WTC11 (cell line): ENCODE measurements at regions not wholly inside any gene's neighbourhood (a gene's known extent, or its start where the extent isn't known, plus 50 kb on each side); places are given as distances from the start of the nearest gene placed in this dataset.

Experiments
- ATAC-seq: fragments of 200-7000 bp; cut with Tn5 transposase; 2 replicates; pipeline ENCODE4 v1.10.0; 2021; ENCODE audit warnings: mild to moderate bottlenecking, moderate library complexity
- CTCF ChIA-PET: fragments of 300-600 bp; sonication (Branson Sonifier 250); formaldehyde crosslinking; loops from one replicate; lab custom pipeline; 2021; ENCODE audit warnings: antibody characterized with exemption; lab: Charles Lee
- POLR2A ChIA-PET: fragments of 350-600 bp; sonication (Branson Sonifier 250); formaldehyde crosslinking; loops from one replicate; lab custom pipeline; 2021; ENCODE audit warnings: antibody characterized with exemption; lab: Charles Lee
- DNase-seq: peaks from one replicate; pipeline ENCODE4 v3.0.0; 2021; ENCODE audit warnings: low spot score
- H3K27ac Mint-ChIP-seq: 2 replicates; pipeline ENCODE4 v1.8.0; 2021; ENCODE audit warnings: mixed read lengths
- H3K27me3 Mint-ChIP-seq: 2 replicates; pipeline ENCODE4 v1.8.0; 2021; ENCODE audit warnings: low read depth, mild to moderate bottlenecking, moderate library complexity, mixed read lengths
- H3K36me3 Mint-ChIP-seq: 2 replicates; pipeline ENCODE4 v1.8.0; 2021; ENCODE audit warnings: mixed read lengths
- H3K4me1 Mint-ChIP-seq: 2 replicates; pipeline ENCODE4 v1.8.0; 2022; ENCODE audit warnings: mixed read lengths
- H3K4me3 Mint-ChIP-seq: 2 replicates; pipeline ENCODE4 v1.8.0; 2021; ENCODE audit warnings: mild to moderate bottlenecking, moderate library complexity, mixed read lengths
- H3K9me3 Mint-ChIP-seq: 2 replicates; pipeline ENCODE4 v1.8.0; 2021; ENCODE audit warnings: mixed read lengths
- ARID4B ChIP-seq: sonication (generic); formaldehyde crosslinking; IDR thresholded peaks from 2 replicates; pipeline ENCODE4 v1.8.0; 2023; ENCODE audit warnings: missing genetic modification reagents, mild to moderate bottlenecking, borderline replicate concordance
- CBFB ChIP-seq: sonication (generic); formaldehyde crosslinking; IDR thresholded peaks from 2 replicates; pipeline ENCODE4 v1.8.1; 2022; ENCODE audit warnings: mild to moderate bottlenecking, low read depth, missing genetic modification reagents
- FOXP4 ChIP-seq: sonication (generic); formaldehyde crosslinking; IDR thresholded peaks from 2 replicates; pipeline ENCODE4 v1.8.0; 2022; ENCODE audit warnings: mild to moderate bottlenecking, missing genetic modification reagents
- IRF2 ChIP-seq: sonication (generic); formaldehyde crosslinking; IDR thresholded peaks from 2 replicates; pipeline ENCODE4 v1.8.0; 2022; ENCODE audit warnings: low read depth, missing genetic modification reagents, borderline replicate concordance
- KAT7 ChIP-seq: sonication (generic); formaldehyde crosslinking; IDR thresholded peaks from 2 replicates; pipeline ENCODE4 v1.8.1; 2023; ENCODE audit warnings: missing genetic modification reagents, mild to moderate bottlenecking, borderline replicate concordance
- MYBL2 ChIP-seq: sonication (generic); formaldehyde crosslinking; IDR thresholded peaks from 2 replicates; pipeline ENCODE4 v1.8.1; 2023; ENCODE audit warnings: mild to moderate bottlenecking, moderate library complexity, missing genetic modification reagents
- NFE2L1 ChIP-seq: sonication (generic); formaldehyde crosslinking; IDR thresholded peaks from 2 replicates; pipeline ENCODE4 v1.8.1; 2023; ENCODE audit warnings: missing genetic modification reagents
- RELA ChIP-seq: sonication (generic); formaldehyde crosslinking; IDR thresholded peaks from 2 replicates; pipeline ENCODE4 v1.8.1; 2022; ENCODE audit warnings: missing genetic modification reagents, mild to moderate bottlenecking, borderline replicate concordance
- SMAD4 ChIP-seq: sonication (generic); formaldehyde crosslinking; IDR thresholded peaks from 2 replicates; pipeline ENCODE4 v1.8.0; 2022; ENCODE audit warnings: mild to moderate bottlenecking, missing genetic modification reagents
- SP1 ChIP-seq: sonication (generic); formaldehyde crosslinking; conservative IDR thresholded peaks from 2 replicates; pipeline ENCODE4 v1.8.1; 2022; ENCODE audit warnings: missing genetic modification reagents
- TCF7 ChIP-seq: sonication (generic); formaldehyde crosslinking; IDR thresholded peaks from 2 replicates; pipeline ENCODE4 v1.8.0; 2022; ENCODE audit warnings: mild to moderate bottlenecking, low read depth, missing genetic modification reagents, moderate library complexity
- TEAD1 ChIP-seq: sonication (generic); formaldehyde crosslinking; IDR thresholded peaks from 2 replicates; pipeline ENCODE4 v1.8.0; 2022; ENCODE audit warnings: mild to moderate bottlenecking, missing genetic modification reagents
- TEAD4 ChIP-seq: sonication (generic); formaldehyde crosslinking; IDR thresholded peaks from 2 replicates; pipeline ENCODE4 v1.8.0; 2022; ENCODE audit warnings: mild to moderate bottlenecking, missing genetic modification reagents
- ZBTB21 ChIP-seq: sonication (generic); formaldehyde crosslinking; IDR thresholded peaks from 2 replicates; pipeline ENCODE4 v1.8.1; 2023; ENCODE audit warnings: mild to moderate bottlenecking, missing genetic modification reagents, borderline replicate concordance
- ZNF219 ChIP-seq: sonication (generic); formaldehyde crosslinking; IDR thresholded peaks from 2 replicates; pipeline ENCODE4 v1.8.0; 2023; ENCODE audit warnings: missing genetic modification reagents, mild to moderate bottlenecking, borderline replicate concordance
- ZNF232 ChIP-seq: sonication (generic); formaldehyde crosslinking; IDR thresholded peaks from 2 replicates; pipeline ENCODE4 v1.8.0; 2022; ENCODE audit warnings: mild to moderate bottlenecking, missing genetic modification reagents
- ZNF317 ChIP-seq: sonication (generic); formaldehyde crosslinking; IDR thresholded peaks from 2 replicates; pipeline ENCODE4 v1.8.1; 2023; ENCODE audit warnings: low read depth, mild to moderate bottlenecking, moderate library complexity, missing genetic modification reagents, borderline replicate concordance
- ZNF416 ChIP-seq: fragments of 250-450 bp; sonication (Bioruptor Pico); IDR thresholded peaks from 2 replicates; pipeline ENCODE4 v1.9.0; 2021; ENCODE audit warnings: mild to moderate bottlenecking, inconsistent platforms
- TF ChIP-seq, protein P1 (sequence below): sonication (generic); formaldehyde crosslinking; IDR thresholded peaks from 2 replicates; pipeline ENCODE4 v1.8.1; 2023; ENCODE audit warnings: mild to moderate bottlenecking, missing genetic modification reagents, moderate library complexity
- TF ChIP-seq, protein P2 (sequence below): fragments of 250-450 bp; sonication (Bioruptor Pico); IDR thresholded peaks from 2 replicates; pipeline ENCODE4 v1.9.0; 2021; ENCODE audit warnings: mild to moderate bottlenecking

DNA sequence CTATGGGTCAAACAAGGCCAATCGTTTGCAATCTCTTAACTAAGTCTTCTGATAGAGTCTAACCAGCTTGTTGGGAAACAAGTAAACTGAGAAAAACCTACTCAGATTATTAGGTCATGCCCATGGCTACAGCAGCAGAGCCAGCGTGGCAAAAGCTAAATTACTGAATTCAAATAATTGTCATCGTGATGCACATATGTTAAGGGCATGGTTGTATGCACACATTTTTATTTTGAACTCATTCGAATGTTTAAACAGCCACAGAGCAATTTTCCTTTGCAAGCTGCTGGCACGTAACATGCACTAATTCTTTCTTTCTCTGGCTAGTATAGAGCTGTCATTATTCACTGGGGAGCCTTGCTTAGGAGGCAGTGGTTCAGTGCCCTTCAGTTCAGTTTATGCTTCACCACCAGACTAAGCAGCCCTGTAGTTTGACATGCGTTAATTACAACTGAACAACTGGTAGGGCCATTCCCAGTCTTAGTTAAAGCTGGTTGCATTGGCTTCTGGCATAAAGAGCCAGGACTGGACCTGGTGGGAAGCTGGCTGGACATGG, 396.4 kb downstream of the METTL15 start (continued):
- no peak for TF ChIP-seq ARID4B (CRISPR knock-in tag)
- TF ChIP-seq ZNF232 (CRISPR knock-in tag), result no peak
- no peak for TF ChIP-seq NFE2L1 (CRISPR knock-in tag)
- TF ChIP-seq TEAD4 (CRISPR knock-in tag), result no peak
- no peak for TF ChIP-seq SP1 (CRISPR knock-in tag)

GRCh38 chr11:28495333-28495732, 387.1 kb downstream of the METTL15 start:
- ChIA-PET POLR2A (no interaction called here), CTCF (no interaction called here)
- Mint-ChIP-seq H3K27me3 (no peaks in the 10 kb centered on the region; the same call in 1 of the 2 replicates), H3K4me3 (no peak overlapping the region), H3K4me1 (no peaks in the 10 kb centered on the region), H3K36me3 (peaks cover 13% of the 10 kb centered on the region), H3K9me3 (peaks cover 26% of the 10 kb centered on the region), H3K27ac (no peak overlapping the region)
- DNase-seq (no peak), ATAC-seq (no peak)
- TF ChIP-seq ZNF232 (CRISPR knock-in tag) (no peak), KAT7 (CRISPR knock-in tag) (no peak), ZNF416 (CRISPR knock-in tag) (no peak), MYBL2 (CRISPR knock-in tag) (no peak), SMAD4 (CRISPR knock-in tag) (no peak), IRF2 (no peak), TEAD1 (CRISPR knock-in tag) (no peak), CBFB (CRISPR knock-in tag) (no peak), RELA (CRISPR knock-in tag) (no peak), NFE2L1 (CRISPR knock-in tag) (no peak), FOXP4 (CRISPR knock-in tag) (no peak), ZBTB21 (CRISPR knock-in tag) (no peak), ZNF317 (CRISPR knock-in tag) (no peak), ZNF219 (no peak), TCF7 (CRISPR knock-in tag) (no peak)
- TF ChIP-seq, protein P1, sequence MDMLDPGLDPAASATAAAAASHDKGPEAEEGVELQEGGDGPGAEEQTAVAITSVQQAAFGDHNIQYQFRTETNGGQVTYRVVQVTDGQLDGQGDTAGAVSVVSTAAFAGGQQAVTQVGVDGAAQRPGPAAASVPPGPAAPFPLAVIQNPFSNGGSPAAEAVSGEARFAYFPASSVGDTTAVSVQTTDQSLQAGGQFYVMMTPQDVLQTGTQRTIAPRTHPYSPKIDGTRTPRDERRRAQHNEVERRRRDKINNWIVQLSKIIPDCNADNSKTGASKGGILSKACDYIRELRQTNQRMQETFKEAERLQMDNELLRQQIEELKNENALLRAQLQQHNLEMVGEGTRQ (CRISPR knock-in tag), result no peak
- TF ChIP-seq, protein P2, sequence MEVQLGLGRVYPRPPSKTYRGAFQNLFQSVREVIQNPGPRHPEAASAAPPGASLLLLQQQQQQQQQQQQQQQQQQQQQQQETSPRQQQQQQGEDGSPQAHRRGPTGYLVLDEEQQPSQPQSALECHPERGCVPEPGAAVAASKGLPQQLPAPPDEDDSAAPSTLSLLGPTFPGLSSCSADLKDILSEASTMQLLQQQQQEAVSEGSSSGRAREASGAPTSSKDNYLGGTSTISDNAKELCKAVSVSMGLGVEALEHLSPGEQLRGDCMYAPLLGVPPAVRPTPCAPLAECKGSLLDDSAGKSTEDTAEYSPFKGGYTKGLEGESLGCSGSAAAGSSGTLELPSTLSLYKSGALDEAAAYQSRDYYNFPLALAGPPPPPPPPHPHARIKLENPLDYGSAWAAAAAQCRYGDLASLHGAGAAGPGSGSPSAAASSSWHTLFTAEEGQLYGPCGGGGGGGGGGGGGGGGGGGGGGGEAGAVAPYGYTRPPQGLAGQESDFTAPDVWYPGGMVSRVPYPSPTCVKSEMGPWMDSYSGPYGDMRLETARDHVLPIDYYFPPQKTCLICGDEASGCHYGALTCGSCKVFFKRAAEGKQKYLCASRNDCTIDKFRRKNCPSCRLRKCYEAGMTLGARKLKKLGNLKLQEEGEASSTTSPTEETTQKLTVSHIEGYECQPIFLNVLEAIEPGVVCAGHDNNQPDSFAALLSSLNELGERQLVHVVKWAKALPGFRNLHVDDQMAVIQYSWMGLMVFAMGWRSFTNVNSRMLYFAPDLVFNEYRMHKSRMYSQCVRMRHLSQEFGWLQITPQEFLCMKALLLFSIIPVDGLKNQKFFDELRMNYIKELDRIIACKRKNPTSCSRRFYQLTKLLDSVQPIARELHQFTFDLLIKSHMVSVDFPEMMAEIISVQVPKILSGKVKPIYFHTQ (CRISPR knock-in tag), result no peak
